H9 (cell line): ENCODE measurements at regions not wholly inside any gene's neighbourhood (a gene's known extent, or its start where the extent isn't known, plus 50 kb on each side); places are given as distances from the start of the nearest gene placed in this dataset.
A peak's percentile ranks its signal among the peaks of the same experiment; 100 is the strongest.

Source experiments
- DNase-seq: peaks from one replicate; pipeline ENCODE4 v3.0.0-alpha.2; 2017
- H2AFZ ChIP-seq: one replicate; pipeline ENCODE4 v1.6.1; 2013; ENCODE audit warnings: mild to moderate bottlenecking, low read length, control low read depth, moderate library complexity
- H2AK5ac ChIP-seq: 2 replicates; pipeline ENCODE4 v1.6.1; 2013; ENCODE audit warnings: low read length, control low read depth, mixed read lengths; ENCODE audit not compliant: insufficient read length
- H2BK120ac ChIP-seq: one replicate; pipeline ENCODE4 v1.6.1; 2013; ENCODE audit warnings: low read depth, mild to moderate bottlenecking, low read length, control low read depth, inconsistent platforms; ENCODE audit not compliant: poor library complexity, severe bottlenecking
- H2BK12ac ChIP-seq: 2 replicates; pipeline ENCODE4 v1.6.1; 2013; ENCODE audit warnings: low read length, control low read depth, mixed read lengths, low read depth; ENCODE audit not compliant: insufficient read length
- H2BK15ac ChIP-seq: 2 replicates; pipeline ENCODE4 v1.6.1; 2013; ENCODE audit warnings: low read depth, low read length, control low read depth
- H2BK20ac ChIP-seq: one replicate; pipeline ENCODE4 v1.6.1; 2013; ENCODE audit warnings: low read depth, mild to moderate bottlenecking, low read length, control low read depth, inconsistent platforms; ENCODE audit not compliant: poor library complexity, severe bottlenecking
- H2BK5ac ChIP-seq: 2 replicates; pipeline ENCODE4 v1.6.1; 2013; ENCODE audit warnings: low read length, control low read depth, mixed read lengths; ENCODE audit not compliant: insufficient read length
- H3K14ac ChIP-seq: 2 replicates; pipeline ENCODE4 v1.6.1; 2013; ENCODE audit warnings: low read length, control low read depth; ENCODE audit not compliant: insufficient read depth
- H3K18ac ChIP-seq: 2 replicates; pipeline ENCODE4 v1.6.1; 2013; ENCODE audit warnings: low read depth, mild to moderate bottlenecking, mixed read lengths, low read length, control low read depth; ENCODE audit not compliant: insufficient read length
- H3K23ac ChIP-seq: 2 replicates; pipeline ENCODE4 v1.6.1; 2013; ENCODE audit warnings: low read length, control low read depth, mixed read lengths, low read depth; ENCODE audit not compliant: insufficient read length
- H3K23me2 ChIP-seq: 2 replicates; pipeline ENCODE4 v1.6.1; 2013; ENCODE audit warnings: low read depth, mild to moderate bottlenecking, mixed read lengths, low read length, control low read depth; ENCODE audit not compliant: insufficient read length, poor library complexity, severe bottlenecking
- H3K27ac ChIP-seq: 2 replicates; pipeline ENCODE4 v1.5.1; 2013; ENCODE audit warnings: low read length, control low read depth, mixed read lengths, low read depth; ENCODE audit not compliant: insufficient read length
- H3K27me3 ChIP-seq: 2 replicates; pipeline ENCODE4 v1.6.1; 2013; ENCODE audit warnings: low read length, control low read depth, inconsistent platforms; ENCODE audit not compliant: insufficient read depth
- H3K4ac ChIP-seq: 2 replicates; pipeline ENCODE4 v1.6.1; 2013; ENCODE audit warnings: low read depth, mild to moderate bottlenecking, control low read depth, inconsistent platforms, low read length, moderate library complexity
- H3K4me1 ChIP-seq: 2 replicates; pipeline ENCODE4 v1.6.1; 2013; ENCODE audit warnings: low read length, control low read depth, inconsistent platforms; ENCODE audit not compliant: insufficient read depth
- H3K4me2 ChIP-seq: 2 replicates; pipeline ENCODE4 v1.6.1; 2013; ENCODE audit warnings: low read length, control low read depth, mixed read lengths; ENCODE audit not compliant: insufficient read length, insufficient read depth
- H3K56ac ChIP-seq: 2 replicates; pipeline ENCODE4 v1.6.1; 2013; ENCODE audit warnings: low read depth, mild to moderate bottlenecking, mixed read lengths, low read length, control low read depth; ENCODE audit not compliant: insufficient read length
- H3K79me1 ChIP-seq: 2 replicates; pipeline ENCODE4 v1.6.1; 2013; ENCODE audit warnings: low read depth, mild to moderate bottlenecking, moderate library complexity, low read length, control low read depth, inconsistent platforms; ENCODE audit not compliant: insufficient read depth, poor library complexity, severe bottlenecking
- H3K79me2 ChIP-seq: 2 replicates; pipeline ENCODE4 v1.6.1; 2013; ENCODE audit warnings: low read length, control low read depth, inconsistent platforms; ENCODE audit not compliant: insufficient read depth
- H3K9ac ChIP-seq: 2 replicates; pipeline ENCODE4 v1.6.1; 2013; ENCODE audit warnings: low read length, control low read depth, mixed read lengths; ENCODE audit not compliant: insufficient read length; ENCODE audit errors: extremely low read depth
- H3K9me3 ChIP-seq: one replicate; pipeline ENCODE4 v1.6.1; 2013; ENCODE audit warnings: low read depth, low read length, inconsistent platforms; ENCODE audit not compliant: control insufficient read depth
- H3T11ph ChIP-seq: one replicate; pipeline ENCODE4 v1.6.1; 2013; ENCODE audit warnings: mild to moderate bottlenecking, low read length, control low read depth, inconsistent platforms
- H4K20me1 ChIP-seq: one replicate; pipeline ENCODE4 v1.6.1; 2013; ENCODE audit not compliant: control insufficient read depth, insufficient read length, insufficient read depth
- H4K5ac ChIP-seq: 2 replicates; pipeline ENCODE4 v1.6.1; 2013; ENCODE audit warnings: low read depth, mild to moderate bottlenecking, mixed read lengths, low read length, control low read depth; ENCODE audit not compliant: insufficient read length
- H4K8ac ChIP-seq: replicated peaks from 2 replicates; pipeline ENCODE4 v1.6.1; 2013; ENCODE audit warnings: low read length, control low read depth, mixed read lengths, low read depth; ENCODE audit not compliant: insufficient read length
- H4K91ac ChIP-seq: 2 replicates; pipeline ENCODE4 v1.6.1; 2013; ENCODE audit warnings: low read depth, mild to moderate bottlenecking, moderate library complexity, mixed read lengths, low read length, control low read depth; ENCODE audit not compliant: insufficient read length
- H3K27ac Mint-ChIP-seq, 3 experiments: 2 replicates in 2 of 3; 3 replicates in 1 of 3; pipeline ENCODE4 v1.8.0; 2020 to 2021; ENCODE audit warnings: mixed read lengths in 3 of 3, mild to moderate bottlenecking in 1 of 3, moderate library complexity in 1 of 3
- H3K27me3 Mint-ChIP-seq: 2 replicates; pipeline ENCODE4 v1.8.0; 2021; ENCODE audit warnings: low read depth, mild to moderate bottlenecking, moderate library complexity, mixed read lengths
- H3K36me3 Mint-ChIP-seq, 3 experiments: 2 replicates in 2 of 3; 3 replicates in 1 of 3; pipeline ENCODE4 v1.8.0; 2020 to 2021; ENCODE audit warnings: low read depth in 3 of 3, mixed read lengths in 3 of 3; ENCODE audit not compliant: insufficient read depth in 1 of 3
- H3K4me1 Mint-ChIP-seq, 2 experiments: 2 replicates each; pipeline ENCODE4 v1.8.0; 2020; ENCODE audit warnings: mixed read lengths in 2 of 2
- H3K4me3 Mint-ChIP-seq, 2 experiments: 2 replicates in 1 of 2; 3 replicates in 1 of 2; pipeline ENCODE4 v1.8.0; 2020 to 2021; ENCODE audit warnings: mild to moderate bottlenecking in 2 of 2, mixed read lengths in 2 of 2, moderate library complexity in 1 of 2
- H3K9me3 Mint-ChIP-seq, 2 experiments: 2 replicates in 1 of 2; 3 replicates in 1 of 2; pipeline ENCODE4 v1.8.0; 2020; ENCODE audit warnings: mild to moderate bottlenecking in 2 of 2, mixed read lengths in 2 of 2, moderate library complexity in 1 of 2
- WGBS: extraction: QIAGEN DNeasy Blood & Tissue Kit; methylation state at CpG from one replicate; pipeline ENCODE4 v1.1.7; 2013; ENCODE audit warnings: missing lambda C conversion rate, low lambda C conversion rate, mixed read lengths; ENCODE audit not compliant: insufficient read length; ENCODE audit errors: extremely low coverage; 5-methylcytosine and 5-hydroxymethylcytosine counted together
- TF ChIP-seq, protein P1 (sequence below): fragments of 200-600 bp; sonication (generic); conservative IDR thresholded peaks from 3 replicates; pipeline ENCODE4 v1.8.0; 2021; ENCODE audit warnings: antibody characterized with exemption, mild to moderate bottlenecking

DNA sequence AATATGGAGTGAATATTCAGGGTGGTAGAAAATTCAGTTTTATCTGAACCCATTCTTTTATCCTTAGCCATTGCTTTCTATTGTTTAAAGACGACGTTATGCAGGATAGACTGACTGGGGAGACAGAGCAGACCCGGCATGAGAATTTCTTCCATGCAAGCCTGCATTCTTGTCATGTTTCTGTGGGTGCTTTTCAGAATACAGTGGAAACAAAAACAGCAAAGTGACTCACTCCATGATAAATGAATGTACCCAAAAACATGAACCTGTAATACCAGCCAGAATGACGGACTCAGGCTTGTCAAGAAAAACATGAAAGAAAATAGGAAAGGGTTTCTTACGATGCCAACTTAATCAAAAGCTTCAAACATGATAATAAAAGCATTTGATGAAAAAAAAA is 924.0 kb downstream of the EFNB2 start:
- H2BK20ac ChIP-seq: no peak overlapping the region
- H2AK5ac ChIP-seq: no peak overlapping the region
- H3K18ac ChIP-seq: no peak overlapping the region
- no peak overlapping the region for H3K9ac ChIP-seq
- no peaks in the 10 kb centered on the region for H3K9me3 Mint-ChIP-seq
- peak overlapping the region in 1 of 3 experiments; percentile 5; a peak in 2 of 7 replicates for H3K27ac Mint-ChIP-seq
- TF ChIP-seq, protein P1, sequence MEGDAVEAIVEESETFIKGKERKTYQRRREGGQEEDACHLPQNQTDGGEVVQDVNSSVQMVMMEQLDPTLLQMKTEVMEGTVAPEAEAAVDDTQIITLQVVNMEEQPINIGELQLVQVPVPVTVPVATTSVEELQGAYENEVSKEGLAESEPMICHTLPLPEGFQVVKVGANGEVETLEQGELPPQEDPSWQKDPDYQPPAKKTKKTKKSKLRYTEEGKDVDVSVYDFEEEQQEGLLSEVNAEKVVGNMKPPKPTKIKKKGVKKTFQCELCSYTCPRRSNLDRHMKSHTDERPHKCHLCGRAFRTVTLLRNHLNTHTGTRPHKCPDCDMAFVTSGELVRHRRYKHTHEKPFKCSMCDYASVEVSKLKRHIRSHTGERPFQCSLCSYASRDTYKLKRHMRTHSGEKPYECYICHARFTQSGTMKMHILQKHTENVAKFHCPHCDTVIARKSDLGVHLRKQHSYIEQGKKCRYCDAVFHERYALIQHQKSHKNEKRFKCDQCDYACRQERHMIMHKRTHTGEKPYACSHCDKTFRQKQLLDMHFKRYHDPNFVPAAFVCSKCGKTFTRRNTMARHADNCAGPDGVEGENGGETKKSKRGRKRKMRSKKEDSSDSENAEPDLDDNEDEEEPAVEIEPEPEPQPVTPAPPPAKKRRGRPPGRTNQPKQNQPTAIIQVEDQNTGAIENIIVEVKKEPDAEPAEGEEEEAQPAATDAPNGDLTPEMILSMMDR: no peak
- H2BK12ac ChIP-seq: no peak overlapping the region
- no CpG with 5 or more reads among the region's 5 CpGs for WGBS
- H4K5ac ChIP-seq: no peak overlapping the region
- no peak overlapping the region for H3K14ac ChIP-seq
- no peak overlapping the region for H3K4me2 ChIP-seq
- H2BK120ac ChIP-seq: no peak overlapping the region
- no peaks in the 10 kb centered on the region for H3K79me2 ChIP-seq
- H3T11ph ChIP-seq: no peak overlapping the region
- H4K8ac ChIP-seq: no peak overlapping the region
- H4K91ac ChIP-seq: no peak overlapping the region
- H3K4me3 Mint-ChIP-seq: no peak overlapping the region
- no peaks in the 10 kb centered on the region for H3K23me2 ChIP-seq
- H3K4ac ChIP-seq: no peak overlapping the region
- no peaks in the 10 kb centered on the region for H3K79me1 ChIP-seq
- no peaks in the 10 kb centered on the region for H3K27me3 ChIP-seq
- H2AFZ ChIP-seq: no peak overlapping the region
- no peaks in the 10 kb centered on the region for H4K20me1 ChIP-seq
- peaks cover 16 to 25% of the 10 kb centered on the region in 2 experiments for H3K4me1 Mint-ChIP-seq
- no peak overlapping the region for H2BK5ac ChIP-seq
- H3K56ac ChIP-seq: no peak overlapping the region
- H2BK15ac ChIP-seq: no peak overlapping the region
- no peak for DNase-seq
- no peak overlapping the region for H3K23ac ChIP-seq
- H3K27ac ChIP-seq: no peak overlapping the region
- peaks cover 3% of the 10 kb centered on the region; the same call in 1 of the 2 replicates for H3K4me1 ChIP-seq
- H3K36me3 Mint-ChIP-seq: no peaks in the 10 kb centered on the region
- no peaks in the 10 kb centered on the region for H3K9me3 ChIP-seq
- no peaks in the 10 kb centered on the region for H3K27me3 Mint-ChIP-seq
